IMR-90 (cell line): ENCODE measurements at regions not wholly inside any gene's neighbourhood (a gene's known extent, or its start where the extent isn't known, plus 50 kb on each side); places are given as distances from the start of the nearest gene placed in this dataset.

ENCODE experiments used
- ATAC-seq: fragments of 200-7000 bp; cut with Tn5 transposase; 2 replicates; pipeline ENCODE4 v1.9.1; 2020; ENCODE audit warnings: low read depth, mild to moderate bottlenecking, moderate library complexity
- BruUV-seq: library from RNA; stranded (reverse); fragments of 400-500 nt; replicated peaks from 2 replicates; lab custom pipeline; 2021; lab: Mats Ljungman, UMichigan
- CTCF ChIA-PET: fragments of 300-600 bp; formaldehyde crosslinking; extraction: SDS; loops from one replicate; lab custom pipeline; 2021; ENCODE audit warnings: antibody characterized with exemption; lab: Yijun Ruan, JAX
- POLR2A ChIA-PET: fragments of 300-600 bp; sonication (Branson Sonifier 250); formaldehyde crosslinking; loops from one replicate; lab custom pipeline; 2022; ENCODE audit warnings: antibody characterized with exemption; ENCODE audit not compliant: unreplicated experiment; lab: Charles Lee
- DNase-seq: peaks from one replicate; pipeline ENCODE4 v3.0.0; 2013
- H2AFZ ChIP-seq: replicated peaks from 2 replicates; pipeline ENCODE3; 2013; ENCODE audit warnings: low read length, mild to moderate bottlenecking; ENCODE audit not compliant: poor library complexity
- H2AK5ac ChIP-seq: 2 replicates; pipeline ENCODE4 v1.6.1; 2013; ENCODE audit warnings: low read depth, low read length, inconsistent platforms
- H2AK9ac ChIP-seq: replicated peaks from 2 replicates; pipeline ENCODE3; 2013; ENCODE audit warnings: mild to moderate bottlenecking, low read depth, low read length, moderate library complexity; ENCODE audit not compliant: poor library complexity
- H2BK120ac ChIP-seq: 2 replicates; pipeline ENCODE4 v1.6.1; 2013; ENCODE audit warnings: low read depth, low read length, inconsistent platforms
- H2BK15ac ChIP-seq: 3 replicates; pipeline ENCODE4 v1.6.1; 2013; ENCODE audit warnings: low read depth, low read length, inconsistent platforms
- H2BK20ac ChIP-seq: 2 replicates; pipeline ENCODE4 v1.6.1; 2013; ENCODE audit warnings: low read depth, mild to moderate bottlenecking, inconsistent platforms, low read length, moderate library complexity
- H2BK5ac ChIP-seq: 2 replicates; pipeline ENCODE4 v1.6.1; 2013; ENCODE audit warnings: mild to moderate bottlenecking, low read depth, low read length, inconsistent platforms; ENCODE audit not compliant: poor library complexity, severe bottlenecking
- H3K14ac ChIP-seq: replicated peaks from 2 replicates; pipeline ENCODE4 v1.6.1; 2013; ENCODE audit warnings: low read depth, low read length, inconsistent platforms
- H3K18ac ChIP-seq: 2 replicates; pipeline ENCODE4 v1.6.1; 2013; ENCODE audit warnings: low read depth, low read length, control low read depth
- H3K23ac ChIP-seq: 2 replicates; pipeline ENCODE4 v1.6.1; 2013; ENCODE audit warnings: low read depth, low read length, inconsistent platforms
- H3K27ac ChIP-seq: 2 replicates; pipeline ENCODE4 v1.5.1; 2013; ENCODE audit warnings: mild to moderate bottlenecking, control low read depth, low read length; ENCODE audit not compliant: insufficient read depth
- H3K27me3 ChIP-seq: 2 replicates; pipeline ENCODE4 v1.6.1; 2013; ENCODE audit warnings: low read length; ENCODE audit not compliant: control insufficient read depth, insufficient read depth
- H3K36me3 ChIP-seq: 2 replicates; pipeline ENCODE4 v1.6.1; 2013; ENCODE audit warnings: low read length, mixed read lengths; ENCODE audit not compliant: control insufficient read depth, insufficient read depth
- H3K4ac ChIP-seq: 2 replicates; pipeline ENCODE4 v1.6.1; 2013; ENCODE audit warnings: low read depth, low read length, inconsistent platforms
- H3K4me1 ChIP-seq: 2 replicates; pipeline ENCODE4 v1.6.1; 2013; ENCODE audit warnings: low read length, mixed read lengths; ENCODE audit not compliant: control insufficient read depth, insufficient read depth
- H3K4me2 ChIP-seq: 2 replicates; pipeline ENCODE4 v1.6.1; 2013; ENCODE audit warnings: low read depth, mild to moderate bottlenecking, control low read depth, low read length, moderate library complexity
- H3K4me3 ChIP-seq: 2 replicates; pipeline ENCODE4 v1.5.1; 2013; ENCODE audit warnings: low read depth, mild to moderate bottlenecking, control low read depth, low read length, moderate library complexity; ENCODE audit not compliant: insufficient read depth
- H3K56ac ChIP-seq: 2 replicates; pipeline ENCODE4 v1.6.1; 2013; ENCODE audit warnings: low read length, inconsistent platforms; ENCODE audit not compliant: insufficient read depth; ENCODE audit errors: extremely low read depth
- H3K79me1 ChIP-seq, 2 experiments: 2 replicates each; pipeline ENCODE4 v1.6.1; 2013; ENCODE audit warnings: low read length in 2 of 2, inconsistent platforms in 1 of 2, low read depth in 1 of 2
- H3K9ac ChIP-seq: 2 replicates; pipeline ENCODE4 v1.6.1; 2013; ENCODE audit warnings: low read depth, low read length, control low read depth
- H3K9me1 ChIP-seq: 2 replicates; pipeline ENCODE4 v1.6.1; 2013; ENCODE audit warnings: low read length, inconsistent platforms; ENCODE audit not compliant: insufficient read depth
- H3K9me3 ChIP-seq: 2 replicates; pipeline ENCODE4 v1.6.1; 2013; ENCODE audit warnings: low read length; ENCODE audit not compliant: control insufficient read depth, insufficient read depth
- H4K20me1 ChIP-seq: 2 replicates; pipeline ENCODE4 v1.6.1; 2013; ENCODE audit warnings: low read length, inconsistent platforms; ENCODE audit not compliant: insufficient read depth
- H4K5ac ChIP-seq: 2 replicates; pipeline ENCODE4 v1.6.1; 2013; ENCODE audit warnings: mild to moderate bottlenecking, low read depth, low read length, control low read depth
- H4K8ac ChIP-seq, 2 experiments: 2 replicates each; pipeline ENCODE4 v1.6.1; 2013; ENCODE audit warnings: low read depth in 2 of 2, low read length in 2 of 2, control low read depth in 1 of 2, inconsistent platforms in 1 of 2
- H4K91ac ChIP-seq: 2 replicates; pipeline ENCODE4 v1.6.1; 2013; ENCODE audit warnings: low read depth, low read length, inconsistent platforms; ENCODE audit not compliant: insufficient read depth
- BHLHE40 ChIP-seq: fragments of 150-350 bp; IDR thresholded peaks from 2 replicates; pipeline ENCODE4 v1.6.1; 2016; ENCODE audit warnings: mild to moderate bottlenecking, low read depth, low read length
- CEBPB ChIP-seq: IDR thresholded peaks from 2 replicates; pipeline ENCODE4 v1.6.1; 2012; ENCODE audit warnings: low read depth, low read length, improper control_type of control experiment
- FOS ChIP-seq: fragments of 150-350 bp; IDR thresholded peaks from 2 replicates; pipeline ENCODE4 v1.6.1; 2016; ENCODE audit warnings: low read depth, low read length
- MAFK ChIP-seq: IDR thresholded peaks from 2 replicates; pipeline ENCODE4 v1.6.1; 2012; ENCODE audit warnings: low read depth, low read length, improper control_type of control experiment
- MAZ ChIP-seq: IDR thresholded peaks from 2 replicates; pipeline ENCODE4 v1.6.1; 2012; ENCODE audit warnings: low read depth, mild to moderate bottlenecking, low read length, improper control_type of control experiment, moderate library complexity, borderline replicate concordance
- MXI1 ChIP-seq: IDR thresholded peaks from 2 replicates; pipeline ENCODE4 v1.6.1; 2012; ENCODE audit warnings: low read depth, mild to moderate bottlenecking, low read length, moderate library complexity, borderline replicate concordance
- NFE2L2 ChIP-seq: fragments of 150-350 bp; IDR thresholded peaks from 2 replicates; pipeline ENCODE4 v1.6.1; 2016; ENCODE audit warnings: low read depth, mild to moderate bottlenecking, low read length
- POLR2A ChIP-seq: IDR thresholded peaks from 2 replicates; pipeline ENCODE4 v1.6.1; 2012; ENCODE audit warnings: mild to moderate bottlenecking, low read depth, low read length
- RAD21 ChIP-seq: IDR thresholded peaks from 2 replicates; pipeline ENCODE4 v1.6.1; 2012; ENCODE audit warnings: low read length, improper control_type of control experiment
- RFX5 ChIP-seq: IDR thresholded peaks from 2 replicates; pipeline ENCODE4 v1.8.0; 2012; ENCODE audit warnings: low read depth, mild to moderate bottlenecking, low read length, moderate library complexity
- SMC3 ChIP-seq: fragments of 150-350 bp; IDR thresholded peaks from 2 replicates; pipeline ENCODE4 v1.6.1; 2016; ENCODE audit warnings: low read depth, mild to moderate bottlenecking, antibody characterized with exemption, low read length, moderate library complexity
- WGBS, 2 experiments: methylation state at CpG; one replicate each; pipeline versions ENCODE4 v1.1.5 to v1.1.7; 2013; ENCODE audit warnings: missing lambda C conversion rate in 2 of 2; ENCODE audit not compliant: insufficient read length in 1 of 2; ENCODE audit errors: extremely low coverage in 2 of 2; 5-methylcytosine and 5-hydroxymethylcytosine counted together
- dilution Hi-C: fragments of 300-500 bp; cut with HindIII; formaldehyde crosslinking; loops from one replicate; pipeline ENCODE4 v1.14.3; 2018; ENCODE audit warnings: low sequenced_read_pairs; ENCODE audit not compliant: unreplicated experiment
- in situ Hi-C: fragments of 300-500 bp; cut with MboI; formaldehyde crosslinking; loops from 3 replicates; pipeline ENCODE4 v1.14.3; 2019; ENCODE audit warnings: low sequenced_read_pairs, inconsistent platforms, mixed read lengths
- intact Hi-C: fragments of 100-400 bp; cut with micrococcal nuclease; formaldehyde crosslinking; loops from 2 replicates; pipeline ENCODE4 v1.10.0; 2022
- TF ChIP-seq, protein P1 (sequence below): fragments of 150-350 bp; IDR thresholded peaks from 2 replicates; pipeline ENCODE4 v1.6.1; 2016; ENCODE audit warnings: low read depth, mild to moderate bottlenecking, low read length, moderate library complexity, borderline replicate concordance

DNA sequence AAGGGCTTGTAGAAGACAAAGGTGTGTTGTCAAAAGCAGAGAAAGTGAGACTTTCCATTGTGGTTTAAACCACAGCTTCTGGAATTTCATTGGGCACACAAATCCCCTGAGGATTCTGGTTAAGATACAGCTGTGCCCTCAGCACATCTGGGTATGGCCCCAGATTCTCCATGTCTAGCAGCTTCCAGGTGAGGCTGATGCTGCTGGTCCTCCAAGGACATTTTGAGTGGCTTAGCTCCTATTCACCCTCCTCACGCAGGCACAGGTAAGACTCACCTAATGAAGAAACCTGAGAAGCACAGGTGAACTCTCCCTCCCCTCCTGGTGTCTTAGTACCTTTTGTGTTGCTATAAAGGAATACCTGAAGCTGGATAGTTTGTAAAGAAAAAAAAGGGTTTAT lies 88.9 kb upstream of the IGLL5 start:
- no peak overlapping the region for H3K18ac ChIP-seq
- CTCF ChIA-PET = interaction anchor here (1.2 kb wide), 1 partner anchor 12 kb away, joined by 3 read pairs; no protein-coding TSS in a partner anchor
- H3K4me2 ChIP-seq = no peak overlapping the region
- POLR2A ChIA-PET = no interaction called here
- no peak overlapping the region for H4K91ac ChIP-seq
- H3K4ac ChIP-seq = no peak overlapping the region
- H3K27me3 ChIP-seq = peaks cover 1% of the 10 kb centered on the region; the same call in 1 of the 2 replicates
- no peak overlapping the region for H4K8ac ChIP-seq
- H2AFZ ChIP-seq = no peak overlapping the region
- no peak overlapping the region for H3K9ac ChIP-seq
- no peak overlapping the region for H3K4me3 ChIP-seq
- H3K56ac ChIP-seq = no peak overlapping the region
- no peak overlapping the region for H3K23ac ChIP-seq
- BruUV-seq = no TSS peak
- H3K9me1 ChIP-seq = no peaks in the 10 kb centered on the region
- no peak overlapping the region for H2BK5ac ChIP-seq
- no peak for ATAC-seq
- no peak overlapping the region for H3K14ac ChIP-seq
- in situ Hi-C loops = no loop called here
- H3K9me3 ChIP-seq = no peaks in the 10 kb centered on the region
- no peak overlapping the region for H4K5ac ChIP-seq
- no peaks in the 10 kb centered on the region for H3K79me1 ChIP-seq
- H2BK120ac ChIP-seq = no peak overlapping the region
- H2AK9ac ChIP-seq = no peak overlapping the region
- H2AK5ac ChIP-seq = no peak overlapping the region
- H2BK15ac ChIP-seq = no peak overlapping the region
- H3K27ac ChIP-seq = no peak overlapping the region
- no peak for DNase-seq
- dilution Hi-C loops = no loop called here
- no peak overlapping the region for H2BK20ac ChIP-seq
- no peak for TF ChIP-seq MAZ
- TF ChIP-seq MAFK = no peak
- TF ChIP-seq BHLHE40 = no peak
- TF ChIP-seq CEBPB = no peak
- TF ChIP-seq NFE2L2 = no peak
- TF ChIP-seq, protein P1, sequence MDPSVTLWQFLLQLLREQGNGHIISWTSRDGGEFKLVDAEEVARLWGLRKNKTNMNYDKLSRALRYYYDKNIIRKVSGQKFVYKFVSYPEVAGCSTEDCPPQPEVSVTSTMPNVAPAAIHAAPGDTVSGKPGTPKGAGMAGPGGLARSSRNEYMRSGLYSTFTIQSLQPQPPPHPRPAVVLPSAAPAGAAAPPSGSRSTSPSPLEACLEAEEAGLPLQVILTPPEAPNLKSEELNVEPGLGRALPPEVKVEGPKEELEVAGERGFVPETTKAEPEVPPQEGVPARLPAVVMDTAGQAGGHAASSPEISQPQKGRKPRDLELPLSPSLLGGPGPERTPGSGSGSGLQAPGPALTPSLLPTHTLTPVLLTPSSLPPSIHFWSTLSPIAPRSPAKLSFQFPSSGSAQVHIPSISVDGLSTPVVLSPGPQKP = no peak
- no peak for TF ChIP-seq RFX5
- no peak for TF ChIP-seq RAD21
- no peak for TF ChIP-seq FOS
- TF ChIP-seq POLR2A = no peak
- no peak for TF ChIP-seq SMC3
- TF ChIP-seq MXI1 = no peak
- no CpG with 5 or more reads among the region's 1 CpG for WGBS, 2 experiments
- intact Hi-C loops = no loop called here
- H3K36me3 ChIP-seq = no peaks in the 10 kb centered on the region
- no peaks in the 10 kb centered on the region for H3K4me1 ChIP-seq
- H4K20me1 ChIP-seq = no peaks in the 10 kb centered on the region
